Retinal pigment epithelial cell (primary cell): ENCODE measurements at regions not wholly inside any gene's neighbourhood (a gene's known extent, or its start where the extent isn't known, plus 50 kb on each side); places are given as distances from the start of the nearest gene placed in this dataset.

ENCODE experiments used
- DNase-seq: peaks from one replicate; pipeline ENCODE4 v3.0.0-alpha.2; 2010; ENCODE audit warnings: low read depth
- H3K4me3 ChIP-seq: 2 replicates; pipeline ENCODE4 v1.5.1; 2011; ENCODE audit warnings: mild to moderate bottlenecking, low read length, control low read depth, moderate library complexity
- CTCF ChIP-seq: conservative IDR thresholded peaks from 2 replicates; pipeline ENCODE4 v1.5.1; 2011; ENCODE audit warnings: low read depth, low read length, control low read depth, inconsistent platforms

DNA sequence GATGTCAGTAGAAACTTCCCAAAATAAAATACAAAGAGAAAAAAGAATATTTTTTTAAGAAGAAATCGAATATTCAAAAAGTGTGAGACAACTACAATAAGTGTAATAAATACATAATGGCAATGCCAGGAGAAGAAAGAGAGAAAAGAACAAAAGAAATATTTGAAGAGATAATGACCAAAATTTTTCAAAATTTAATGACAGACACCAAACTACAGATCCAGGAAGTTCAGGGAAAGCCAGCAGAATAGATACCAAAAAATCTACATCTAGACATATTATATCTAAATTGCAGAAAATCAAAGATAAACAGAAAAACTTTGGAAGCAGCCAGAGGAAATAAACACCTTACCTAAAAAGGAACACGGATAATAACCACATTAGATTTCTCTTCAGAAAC lies 66.8 kb upstream of the CDK1 start:
- no peak for DNase-seq
- no peak overlapping the region for H3K4me3 ChIP-seq

DNA sequence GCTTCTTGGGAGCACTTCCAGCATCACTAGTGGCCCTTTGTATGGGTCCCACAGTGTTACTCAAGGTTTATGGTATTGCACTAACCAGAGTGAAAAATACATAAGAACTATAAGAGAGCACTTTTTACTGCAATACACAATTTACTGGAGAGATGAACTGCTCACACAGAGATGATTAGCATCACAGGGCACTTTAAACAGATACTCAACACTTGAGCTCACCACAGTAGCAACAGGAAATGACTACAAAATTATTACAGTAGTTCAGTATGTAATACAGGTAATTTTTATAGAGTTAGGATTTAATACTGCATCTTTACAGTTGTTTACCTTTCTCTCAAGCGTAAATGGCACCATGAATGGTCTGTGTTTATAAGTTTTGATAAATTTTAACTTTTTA lies 68.2 kb upstream of the CDK1 start:
- no peak for TF ChIP-seq CTCF

More for the DNA sequence above, 66.8 kb upstream of the CDK1 start:
- TF ChIP-seq CTCF, result no peak

DNA sequence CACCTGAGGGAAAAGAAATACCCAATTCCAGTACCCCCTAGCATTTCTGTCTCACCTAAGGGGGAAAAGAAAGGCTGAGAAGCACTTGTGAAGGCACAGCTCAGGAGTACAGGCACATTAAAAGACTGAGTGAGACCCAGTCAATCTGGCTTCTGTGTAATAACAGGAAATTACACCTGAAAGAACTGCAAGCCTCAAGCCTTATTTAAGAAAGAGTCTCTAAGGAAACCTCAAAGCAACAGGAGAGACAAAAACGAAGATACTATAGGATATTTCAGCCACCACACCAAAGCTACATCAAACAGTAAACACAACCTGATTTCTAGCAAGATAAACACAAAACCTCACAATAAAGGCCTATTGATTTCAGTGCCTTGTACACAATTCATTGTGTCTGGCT lies 69.6 kb upstream of the CDK1 start:
- DNase-seq, result no peak
- H3K4me3 ChIP-seq, result no peak overlapping the region
- no peak for TF ChIP-seq CTCF

More for the DNA sequence above, 68.2 kb upstream of the CDK1 start:
- H3K4me3 ChIP-seq, result no peak overlapping the region
- no peak for DNase-seq

- TF ChIP-seq CTCF, result no peak
- H3K4me3 ChIP-seq, result no peak overlapping the region
- DNase-seq, result no peak
Observed at GRCh38 chr10:60707841-60708240, 70.4 kb upstream of the CDK1 start.

- no peak for TF ChIP-seq CTCF
- no peak for DNase-seq
- H3K4me3 ChIP-seq, result no peak overlapping the region
Observed at GRCh38 chr10:60706146-60706545, 72.1 kb upstream of the CDK1 start.

DNA sequence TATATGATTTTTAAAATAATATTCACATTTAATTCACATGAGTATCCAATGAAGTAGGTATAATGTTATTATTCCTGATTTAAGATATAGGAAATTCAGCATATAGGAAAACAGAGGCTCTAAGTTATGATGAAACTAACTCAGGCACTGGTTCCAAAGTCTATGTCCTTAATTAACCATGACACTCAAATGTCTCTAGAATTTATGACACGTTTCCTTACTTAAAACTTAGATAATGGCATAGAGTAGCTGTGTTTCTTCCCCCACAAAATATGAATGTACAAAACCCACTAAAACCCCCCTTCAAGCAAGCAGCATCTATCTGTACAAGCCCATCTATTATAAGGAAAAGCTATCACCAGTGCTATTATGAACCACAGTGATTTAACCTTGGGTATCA lies 72.9 kb upstream of the CDK1 start:
- DNase-seq, result no peak
- H3K4me3 ChIP-seq, result no peak overlapping the region
- TF ChIP-seq CTCF, result no peak

- DNase-seq, result no peak
- H3K4me3 ChIP-seq, result no peak overlapping the region
- TF ChIP-seq CTCF, result no peak
Observed at GRCh38 chr10:60704471-60704870, 73.8 kb upstream of the CDK1 start.
